GM18909 (cell line): ENCODE measurements at regions not wholly inside any gene's neighbourhood (a gene's known extent, or its start where the extent isn't known, plus 50 kb on each side); places are given as distances from the start of the nearest gene placed in this dataset.
A peak's percentile ranks its signal among the peaks of the same experiment; 100 is the strongest.
"Not testable (repeated sequence)": the region's sequence is repeated elsewhere in the genome, so short reads cannot be mapped to it uniquely, and the experiment has no call there.

Source experiments
- ATAC-seq: cut with Tn5 transposase; IDR thresholded peaks from one replicate; pipeline ENCODE4 v1.9.1; 2021; ENCODE audit warnings: mild to moderate bottlenecking; ENCODE audit not compliant: unreplicated experiment, poor library complexity

DNA sequence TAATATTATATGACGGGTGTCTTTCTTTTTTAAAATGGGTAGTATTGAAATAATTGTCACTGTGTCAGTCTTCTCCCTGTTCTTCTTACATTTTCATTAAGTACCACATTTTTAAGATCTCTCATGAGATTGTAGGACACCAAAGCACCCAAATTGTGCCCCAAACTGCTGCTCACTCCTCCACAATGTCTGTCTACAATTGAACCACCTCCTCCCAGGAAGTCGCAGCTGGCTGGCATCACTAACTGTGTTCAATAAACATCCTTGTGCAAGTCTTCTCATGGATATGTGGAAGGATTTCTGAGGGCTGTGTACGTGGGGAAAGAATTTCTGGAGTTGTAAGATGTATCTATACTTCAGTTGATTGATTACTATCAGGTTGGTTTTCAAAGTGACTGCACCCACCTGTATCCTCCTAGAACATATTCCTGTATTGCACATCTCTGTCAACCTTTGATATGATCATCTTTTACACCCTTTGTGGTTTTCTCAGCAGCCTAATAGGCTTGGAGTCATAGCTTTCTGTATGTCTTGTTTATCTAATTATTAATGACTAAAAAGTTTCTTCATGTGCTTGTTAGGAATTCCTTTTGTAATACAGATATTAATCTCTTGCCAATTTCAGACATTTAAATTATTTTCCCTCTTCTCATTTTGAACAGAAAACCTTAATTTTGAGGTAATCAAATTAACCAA is 774.9 kb downstream of the RNF144A start:
- no peak for ATAC-seq

DNA sequence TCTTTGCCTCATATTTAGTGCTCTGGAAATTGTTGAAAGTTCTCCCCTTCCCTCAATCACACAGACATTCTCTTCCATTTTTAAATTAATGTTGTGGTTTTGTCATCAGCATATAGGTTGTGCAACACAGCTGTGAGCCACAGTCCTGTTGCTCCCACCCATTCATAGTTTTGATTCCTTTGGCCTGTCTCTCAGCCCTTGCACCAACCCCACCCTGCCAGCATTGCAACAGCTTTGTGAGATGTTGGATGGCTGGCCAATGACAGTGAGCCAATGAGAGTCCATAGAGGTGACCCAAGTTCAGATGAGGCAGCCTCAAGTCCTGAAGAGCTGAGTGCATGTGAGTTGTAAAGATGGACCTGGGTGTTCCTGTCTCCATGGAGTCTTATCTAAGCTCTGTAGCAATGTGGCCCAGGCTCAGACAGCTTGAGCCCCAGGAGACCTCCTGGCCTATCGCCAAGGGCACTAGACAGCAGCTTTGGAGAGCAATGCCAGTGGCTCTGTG is 775.5 kb downstream of the RNF144A start:
- no peak for ATAC-seq

DNA sequence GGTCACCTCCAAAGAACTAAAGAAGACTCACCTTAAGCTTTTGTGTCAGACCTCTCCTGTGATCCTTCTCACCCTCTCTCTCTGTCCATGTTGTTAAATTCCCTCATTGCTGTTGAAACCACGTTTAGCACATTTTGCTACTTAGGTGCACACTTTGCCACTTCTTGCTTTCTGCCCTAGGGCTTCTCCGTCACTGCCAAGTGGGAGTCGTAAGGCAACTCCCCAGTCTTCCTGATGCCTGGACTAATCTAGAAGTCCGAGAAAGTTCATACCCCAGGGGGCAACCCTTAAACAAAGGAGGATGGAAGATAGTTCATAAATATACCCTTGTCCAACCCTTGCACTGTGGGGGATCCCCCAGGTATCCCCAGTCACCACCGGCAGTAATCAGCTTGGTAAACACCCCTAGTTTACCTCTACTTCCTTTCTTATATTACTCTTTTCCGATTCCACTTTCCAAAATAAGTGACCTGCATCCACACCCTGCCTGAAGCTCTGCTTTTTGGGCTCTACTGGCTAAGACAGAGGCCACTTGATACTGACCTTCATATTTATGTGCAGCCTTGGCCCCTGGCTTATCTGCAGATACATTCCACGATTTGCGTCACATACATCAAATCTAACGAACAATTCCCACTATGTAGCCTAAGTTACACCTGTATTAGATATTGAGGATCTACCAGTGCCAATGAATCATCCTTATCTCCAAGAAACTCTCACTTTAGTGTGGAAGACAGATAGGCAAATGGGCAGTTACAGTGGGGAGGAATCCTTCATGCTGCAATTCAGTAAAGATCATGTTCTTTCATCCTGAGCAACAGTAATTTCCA is 776.2 kb downstream of the RNF144A start:
- no peak for ATAC-seq

DNA sequence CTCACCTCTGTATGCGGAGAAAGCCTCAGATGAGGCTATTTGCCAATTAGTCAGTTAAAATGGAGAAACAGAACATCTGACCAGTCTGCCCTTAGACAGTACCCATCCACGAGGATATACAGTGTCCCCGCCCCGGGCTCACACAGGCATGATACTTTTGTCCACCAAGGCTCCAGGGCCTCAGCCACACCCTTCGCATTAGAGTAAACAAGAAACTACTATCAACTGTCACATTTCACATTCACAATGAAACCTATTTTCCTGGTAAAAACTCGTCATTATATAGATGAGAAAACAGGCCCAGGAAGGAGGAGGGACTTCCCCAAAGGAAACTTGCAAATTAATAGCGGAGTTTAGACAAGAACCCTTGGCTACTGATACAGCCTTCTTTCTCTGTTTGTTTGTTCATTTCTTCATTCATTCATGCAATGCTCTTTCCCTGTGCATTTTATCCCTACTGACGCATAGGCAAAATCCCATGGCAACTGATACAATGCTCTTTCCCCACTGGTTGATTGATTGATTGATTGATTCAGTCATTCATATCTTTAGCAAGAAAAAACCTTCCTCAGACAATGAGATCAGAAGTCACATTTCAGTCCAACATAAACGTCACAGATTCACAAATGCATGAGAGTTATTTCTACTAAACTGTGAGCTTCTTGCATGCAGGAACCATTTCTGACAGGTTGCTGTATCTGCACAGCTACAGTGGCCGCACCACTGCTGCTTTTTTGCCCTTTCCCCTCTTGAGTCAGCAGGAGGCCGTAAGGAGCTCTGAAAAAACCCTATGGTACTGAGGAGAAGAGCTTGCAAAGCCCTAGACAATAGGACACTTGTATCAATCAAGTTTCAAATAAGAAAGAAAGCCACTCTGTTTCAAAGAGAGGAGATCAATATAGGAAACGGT is 777.1 kb downstream of the RNF144A start:
- ATAC-seq: no peak

DNA sequence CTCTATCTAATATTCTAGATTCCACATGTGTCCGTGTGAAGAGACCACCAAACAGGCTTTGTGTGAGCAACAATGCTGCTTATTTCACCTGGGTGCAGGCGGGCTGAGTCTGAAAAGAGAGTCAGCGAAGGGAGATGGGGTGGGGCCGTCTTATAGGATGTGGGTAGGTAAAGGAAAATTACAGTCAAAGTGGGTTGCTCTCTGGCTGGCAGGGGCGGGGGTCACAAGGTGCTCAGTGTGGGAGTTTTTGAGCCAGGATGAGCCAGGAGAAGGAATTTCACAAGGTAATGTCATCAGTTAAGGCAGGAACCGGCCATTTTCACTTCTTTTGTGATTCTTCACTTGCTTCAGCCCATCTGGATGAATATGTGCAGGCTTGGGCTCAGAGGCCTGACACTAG is 779.3 kb downstream of the RNF144A start:
- not testable (repeated sequence) for ATAC-seq

DNA sequence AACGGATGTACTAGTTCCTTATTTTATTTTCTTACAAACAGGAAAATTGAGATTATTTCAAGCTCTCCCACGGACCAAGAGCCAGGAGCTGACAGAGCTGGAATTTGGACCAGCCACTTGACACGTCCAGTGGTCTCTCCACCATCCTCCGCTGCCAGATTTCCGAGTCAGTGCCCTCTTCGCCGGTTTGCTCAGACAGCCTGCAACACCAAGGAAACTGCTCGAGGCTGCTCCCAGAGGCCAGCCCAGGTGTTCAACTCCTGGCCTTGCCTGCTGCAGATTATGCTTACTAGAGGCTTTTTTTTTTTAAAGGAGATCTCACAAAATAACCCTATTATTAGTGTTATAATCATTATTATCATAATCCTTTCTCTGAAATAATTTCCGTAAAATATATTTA is 779.8 kb downstream of the RNF144A start:
- ATAC-seq: no peak

DNA sequence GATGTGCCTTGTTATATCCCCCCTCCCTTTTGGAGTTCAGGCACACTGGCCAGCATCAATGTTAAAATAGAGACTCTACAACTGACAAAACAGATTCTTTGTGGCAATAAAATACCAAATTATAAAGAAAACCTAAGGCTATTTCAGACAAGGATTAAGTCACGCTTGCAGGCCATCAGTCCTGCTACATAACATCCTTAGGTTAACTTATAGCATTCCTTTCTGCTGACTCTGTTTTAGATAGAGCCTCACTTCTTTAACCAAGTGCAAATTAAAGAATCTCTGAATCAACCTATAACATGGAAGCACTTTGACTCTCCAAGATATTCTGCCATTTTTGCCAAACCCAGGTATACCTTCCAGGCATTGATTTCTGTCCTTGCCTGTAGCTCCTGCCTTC is 784.6 kb downstream of the RNF144A start:
- no peak for ATAC-seq

DNA sequence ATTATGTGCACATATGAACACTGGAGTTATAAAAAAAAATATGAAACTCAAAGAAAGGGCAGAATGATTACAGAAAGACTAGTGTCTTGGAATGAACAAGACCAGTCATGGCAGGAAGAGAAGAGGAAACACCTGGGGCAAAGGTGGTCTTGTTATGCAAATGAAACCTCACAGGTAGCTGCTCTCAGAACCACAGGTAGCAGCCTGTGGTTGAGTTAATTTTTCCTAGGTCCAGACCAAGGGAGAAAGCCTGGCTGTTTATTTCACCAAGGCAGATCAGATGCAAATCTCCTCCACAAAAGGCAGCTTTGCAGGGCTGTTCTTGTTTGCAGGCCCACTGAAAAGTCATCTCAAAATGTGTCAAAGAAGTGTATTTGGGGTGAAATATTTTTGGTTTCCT is 785.8 kb downstream of the RNF144A start:
- ATAC-seq: peak; percentile 57

DNA sequence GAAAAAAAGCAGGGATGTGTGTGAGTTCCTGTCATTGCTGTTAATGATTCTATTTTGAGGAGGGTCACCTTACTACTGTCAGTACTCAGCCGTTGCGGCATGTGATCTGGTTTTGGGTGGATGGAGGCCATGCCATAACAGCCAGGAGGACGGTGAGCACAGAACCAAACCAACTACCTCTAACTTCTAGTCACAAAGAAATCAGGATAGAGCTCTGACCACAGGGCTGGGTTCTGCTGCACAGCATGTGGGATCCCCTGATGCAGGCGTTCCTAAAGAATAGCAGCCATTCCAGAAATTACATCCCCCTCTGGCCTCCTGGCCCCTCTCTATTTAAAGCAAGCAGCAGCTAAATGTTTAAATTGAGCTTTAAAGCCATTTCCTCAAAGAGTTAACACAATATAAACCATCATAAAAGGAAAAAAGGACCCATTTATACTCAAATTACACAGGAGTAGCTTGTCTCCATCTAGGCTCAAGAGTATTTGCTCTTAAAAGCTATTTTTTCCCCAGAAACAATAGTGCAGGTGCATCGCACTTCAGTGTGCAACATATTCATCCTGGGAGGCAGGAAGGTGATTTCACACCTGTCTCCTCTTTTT is 786.4 kb downstream of the RNF144A start:
- no peak for ATAC-seq

DNA sequence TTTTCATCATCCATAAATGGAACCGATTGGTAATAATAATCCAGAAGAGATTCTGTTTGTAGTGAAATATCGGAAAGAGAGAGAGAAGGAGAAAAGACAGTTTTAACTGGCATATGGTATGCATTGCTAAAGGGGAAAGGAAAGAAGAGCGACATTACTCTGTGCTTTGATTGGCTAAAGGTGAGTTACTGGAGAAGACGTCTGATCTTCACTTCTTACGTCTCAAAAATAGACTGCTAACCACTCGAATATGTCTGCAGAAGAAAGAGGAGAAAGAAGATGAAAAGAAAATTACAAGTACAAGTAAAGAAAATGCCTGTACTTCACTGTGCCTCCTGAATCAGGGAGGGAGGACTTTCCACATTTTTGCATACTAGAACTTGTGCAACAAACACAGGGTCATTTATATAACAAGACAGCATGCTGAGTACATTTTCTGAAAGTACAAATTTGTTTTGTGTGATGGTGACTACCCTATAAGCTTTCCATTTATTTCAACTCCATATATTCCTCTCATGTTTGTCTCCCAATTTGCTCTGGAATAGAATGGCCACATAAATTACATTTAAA is 787.2 kb downstream of the RNF144A start:
- ATAC-seq: no peak

DNA sequence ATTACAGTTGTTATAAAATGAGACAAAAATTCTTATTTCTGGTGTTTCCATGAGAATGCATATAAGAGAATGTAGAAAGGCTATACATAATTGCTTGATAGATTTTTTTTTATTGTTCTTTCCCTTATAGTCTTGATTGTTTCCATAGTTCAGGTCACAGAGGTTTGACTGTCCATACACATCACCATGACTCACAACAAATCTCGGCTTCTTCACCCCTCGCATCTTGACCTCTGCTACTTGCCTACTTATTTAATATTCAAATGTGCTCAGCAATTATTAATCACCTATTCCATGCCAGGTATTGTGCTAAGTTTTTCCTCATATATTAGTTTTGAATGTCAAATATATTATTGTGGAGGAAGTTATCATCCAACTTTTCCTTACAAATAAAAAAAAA is 789.6 kb downstream of the RNF144A start:
- no peak for ATAC-seq

DNA sequence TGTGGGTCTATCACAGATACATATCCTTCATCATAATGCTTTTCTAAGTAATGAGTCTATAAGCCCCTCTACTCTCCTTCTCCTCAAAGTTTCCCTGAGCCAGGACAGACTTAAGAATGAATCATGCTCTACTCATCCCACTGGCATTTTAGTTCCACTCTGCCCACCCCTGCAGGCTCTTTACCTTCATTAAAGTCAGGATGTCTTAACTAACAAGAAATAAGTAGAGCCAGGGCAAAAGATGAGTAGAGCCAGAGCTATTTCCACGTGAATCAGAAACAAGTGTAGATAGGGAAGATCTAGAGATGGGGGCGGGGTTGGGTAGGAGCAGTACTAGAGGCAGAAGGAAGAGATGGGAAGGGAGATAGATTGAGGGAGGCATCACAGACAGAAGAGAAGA is 790.5 kb downstream of the RNF144A start:
- ATAC-seq: no peak

DNA sequence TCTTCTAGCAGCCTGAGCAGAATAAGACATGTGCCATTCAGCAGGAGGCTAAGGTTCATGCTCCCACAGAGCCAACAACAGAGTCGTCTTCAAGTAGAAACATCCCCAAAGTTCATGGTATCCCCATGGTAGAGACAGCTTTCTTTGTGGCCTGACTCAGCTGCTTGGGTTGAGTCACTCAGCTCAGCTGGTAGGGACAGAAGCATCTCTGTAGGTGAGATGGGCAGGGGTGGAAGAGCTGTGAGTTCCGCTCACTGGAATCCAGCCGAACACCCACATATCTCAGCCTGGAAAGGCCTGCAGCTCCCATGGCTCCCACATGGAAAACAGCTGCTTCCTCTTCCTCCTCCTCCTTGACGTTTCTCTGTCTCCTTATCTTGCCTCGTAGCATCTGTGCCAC is 792.7 kb downstream of the RNF144A start:
- ATAC-seq: no peak

DNA sequence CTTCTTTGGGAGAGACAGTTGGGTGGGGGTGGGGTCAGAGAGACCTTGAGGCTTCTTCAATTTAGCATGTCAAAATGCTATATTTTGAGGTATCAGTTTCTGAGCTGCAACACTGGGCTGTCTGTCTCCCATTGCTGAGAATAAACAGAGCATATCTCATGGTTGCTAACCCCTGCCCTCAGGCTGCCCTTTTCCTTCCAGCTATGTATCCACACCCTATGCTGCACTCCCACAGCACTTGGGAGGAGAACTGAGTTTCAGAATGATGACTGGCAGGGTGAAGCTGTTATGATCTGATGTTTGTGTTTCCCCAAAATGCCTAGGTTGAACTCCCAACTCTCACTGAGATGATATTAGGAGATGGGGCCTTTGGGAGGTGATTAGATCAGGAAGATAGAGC is 794.0 kb downstream of the RNF144A start:
- ATAC-seq: no peak

DNA sequence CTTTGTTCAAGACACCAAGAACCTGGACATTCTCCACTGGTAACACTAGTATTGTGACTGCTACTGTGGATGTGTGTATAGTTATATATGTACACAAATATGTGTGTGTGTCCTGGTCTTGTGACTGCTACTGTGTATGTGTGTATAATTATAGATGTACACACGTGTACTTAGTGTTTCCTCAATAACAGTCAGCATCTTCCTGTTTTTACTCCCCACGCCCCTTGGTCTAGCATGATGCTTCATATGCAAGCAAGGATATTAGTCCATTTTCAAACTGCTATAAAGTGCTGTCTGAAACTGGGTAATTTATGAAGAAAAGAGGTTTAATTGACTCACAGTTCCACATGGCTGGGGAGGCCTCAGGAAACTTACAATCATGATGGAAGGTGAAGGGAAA is 802.7 kb downstream of the RNF144A start:
- no peak for ATAC-seq

DNA sequence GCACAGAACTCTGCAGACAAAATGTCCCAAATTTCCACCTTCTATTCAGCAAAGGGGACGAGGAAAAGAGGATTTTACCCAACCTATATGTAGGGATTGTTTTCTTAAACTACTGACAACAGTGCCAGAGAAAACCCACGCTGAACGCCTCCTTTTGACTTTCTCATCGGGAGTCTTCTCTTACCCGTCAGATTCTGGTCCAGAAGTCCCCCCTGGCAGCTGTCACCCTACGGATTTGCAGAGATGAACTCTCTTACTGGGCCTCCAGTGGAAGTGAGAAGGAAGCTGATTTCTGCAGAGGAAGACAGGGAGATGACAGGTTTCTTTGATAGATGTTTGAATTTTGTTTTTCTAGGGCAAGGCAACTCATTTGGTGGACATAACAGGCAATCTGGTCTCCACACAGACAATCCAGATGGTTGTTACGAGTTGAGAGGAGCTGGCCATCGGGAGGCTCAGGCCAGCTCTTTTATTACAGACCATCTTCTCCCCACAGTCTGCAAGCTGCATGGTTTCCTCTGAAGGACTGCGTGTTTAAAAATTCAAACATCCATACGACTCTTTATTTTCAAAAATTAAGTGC is 804.3 kb downstream of the RNF144A start:
- ATAC-seq: no peak

DNA sequence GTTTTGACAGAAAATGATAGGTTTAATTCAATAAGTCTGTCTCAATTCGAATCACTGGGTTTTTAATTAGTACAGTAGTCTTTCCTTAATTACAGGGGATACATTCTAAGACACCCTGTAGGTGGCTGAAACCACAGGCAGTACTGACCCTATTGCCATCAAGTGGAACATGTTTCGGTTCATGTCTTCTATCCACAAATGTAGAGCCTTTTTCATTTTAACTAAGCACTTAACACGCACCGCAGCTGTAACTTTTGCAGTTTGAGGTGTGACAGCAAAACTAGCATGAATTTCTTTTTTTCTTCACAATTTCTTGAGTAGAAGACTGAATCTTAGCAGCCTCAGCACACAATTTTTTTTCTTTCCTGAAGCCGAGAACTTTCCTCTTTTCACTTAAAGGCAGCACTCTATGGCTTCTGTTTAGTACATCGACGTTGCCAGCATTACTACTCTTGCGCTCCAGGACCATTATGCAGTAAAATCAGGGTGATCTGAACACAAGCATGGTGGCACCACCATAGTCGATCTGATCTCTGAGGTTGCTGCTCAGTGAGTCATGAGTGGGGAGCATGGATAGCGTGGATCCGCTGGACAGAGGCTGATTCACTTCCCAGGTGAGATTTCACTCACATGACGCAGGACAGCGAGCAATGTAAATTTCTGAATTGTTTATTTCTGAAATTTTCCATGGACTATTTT is 805.1 kb downstream of the RNF144A start:
- no peak for ATAC-seq

DNA sequence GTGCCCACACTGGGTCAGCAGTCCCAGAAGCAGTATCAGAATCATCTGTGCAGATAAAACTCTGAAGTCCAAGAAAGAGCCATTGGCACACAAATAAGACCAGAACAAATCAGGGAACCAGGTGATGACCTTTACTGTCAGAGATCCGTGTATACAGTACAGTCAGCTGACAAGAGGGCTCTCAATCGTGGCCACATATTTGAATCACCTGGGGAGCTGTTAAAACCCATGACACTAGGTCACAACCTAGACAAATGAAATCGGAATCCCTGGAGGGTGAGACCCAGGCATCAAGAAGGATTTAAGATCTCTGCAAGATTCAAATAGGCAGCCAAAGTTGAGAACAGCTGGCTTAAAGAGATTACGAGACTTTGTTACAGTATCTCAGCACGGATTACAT is 807.1 kb downstream of the RNF144A start:
- no peak for ATAC-seq
